Activated CD4-positive, alpha-beta T cell treated with anti-CD3 and anti-CD28 coated beads, Interleukin-2, amount 10 ng/mL, durations not matched to agents 7 days and 5 days (primary cell): ENCODE measurements at regions not wholly inside any gene's neighbourhood (a gene's known extent, or its start where the extent isn't known, plus 50 kb on each side); places are given as distances from the start of the nearest gene placed in this dataset.

ENCODE experiments used
- CTCF ChIA-PET: fragments of 350-600 bp; sonication (Branson Sonifier 250); formaldehyde crosslinking; loops from one replicate; lab custom pipeline; 2021; ENCODE audit warnings: antibody characterized with exemption; lab: Charles Lee
- POLR2A ChIA-PET: fragments of 350-600 bp; sonication (Branson Sonifier 250); formaldehyde crosslinking; loops from one replicate; lab custom pipeline; 2021; ENCODE audit warnings: antibody characterized with exemption; lab: Charles Lee
- DNase-seq: peaks from one replicate; pipeline ENCODE4 v3.0.0-alpha.2; 2020
- H3K27ac Mint-ChIP-seq: one replicate; pipeline ENCODE4 v1.8.0; 2021; ENCODE audit warnings: mild to moderate bottlenecking, moderate library complexity, mixed read lengths
- H3K27me3 Mint-ChIP-seq: one replicate; pipeline ENCODE4 v1.8.0; 2021; ENCODE audit warnings: mixed read lengths
- H3K36me3 Mint-ChIP-seq: one replicate; pipeline ENCODE4 v1.8.0; 2021; ENCODE audit warnings: low read depth, mixed read lengths
- H3K4me1 Mint-ChIP-seq: one replicate; pipeline ENCODE4 v1.8.0; 2021; ENCODE audit warnings: mixed read lengths
- H3K4me3 Mint-ChIP-seq: one replicate; pipeline ENCODE4 v1.8.0; 2021; ENCODE audit warnings: mild to moderate bottlenecking, moderate library complexity, mixed read lengths
- H3K9me3 Mint-ChIP-seq: one replicate; pipeline ENCODE4 v1.8.0; 2021; ENCODE audit warnings: mixed read lengths

GRCh38 chr1:23613191-23614031, 54.1 kb upstream of the ID3 start:
- POLR2A ChIA-PET, result interaction anchor here (0.6 kb wide), 1 partner anchor 147 kb away, joined by 3 read pairs; no protein-coding TSS in a partner anchor
- H3K4me3 Mint-ChIP-seq, result peak overlapping the region; percentile 29
- peaks cover 5% of the 10 kb centered on the region for H3K36me3 Mint-ChIP-seq
- peak overlapping the region; percentile 96 for H3K27ac Mint-ChIP-seq
- no peaks in the 10 kb centered on the region for H3K27me3 Mint-ChIP-seq
- H3K9me3 Mint-ChIP-seq, result peaks cover under 1% of the 10 kb centered on the region
- CTCF ChIA-PET, result interaction anchor here (0.6 to 4.7 kb wide), 12 partner anchors 8 to 167 kb away, joined by 3 to 23 read pairs (median 3); no protein-coding TSS in a partner anchor
- peaks cover 76% of the 10 kb centered on the region for H3K4me1 Mint-ChIP-seq
- DNase-seq, result peak; percentile 73

GRCh38 chr1:23611601-23612327, 52.5 kb upstream of the ID3 start:
- H3K4me3 Mint-ChIP-seq, result peak overlapping the region; percentile 35
- peaks cover 70% of the 10 kb centered on the region for H3K4me1 Mint-ChIP-seq

GRCh38 chr1:23610677-23611076, 51.4 kb upstream of the ID3 start:
- Mint-ChIP-seq H3K27me3 (no peaks in the 10 kb centered on the region), H3K9me3 (no peaks in the 10 kb centered on the region), H3K4me1 (peaks cover 64% of the 10 kb centered on the region), H3K27ac (peak overlapping the region; percentile 14), H3K4me3 (no peak overlapping the region), H3K36me3 (no peaks in the 10 kb centered on the region)
- ChIA-PET POLR2A (interaction anchor here (1.1 kb wide), 1 partner anchor 10 kb away, joined by 5 read pairs; no protein-coding TSS in a partner anchor), CTCF (interaction anchor here (0.6 to 4.7 kb wide), 2 partner anchors 21 to 24 kb away, joined by 3 to 23 read pairs; no protein-coding TSS in a partner anchor)
- no peak for DNase-seq

More at GRCh38 chr1:23611601-23612327, 52.5 kb upstream of the ID3 start:
- peaks cover 3% of the 10 kb centered on the region for H3K36me3 Mint-ChIP-seq
- no peaks in the 10 kb centered on the region for H3K9me3 Mint-ChIP-seq
- peak overlapping the region; percentile 96 for H3K27ac Mint-ChIP-seq
- no peaks in the 10 kb centered on the region for H3K27me3 Mint-ChIP-seq
- peak; percentile 60 for DNase-seq
- ChIA-PET CTCF (interaction anchor here (0.6 to 4.7 kb wide), 8 partner anchors 9 to 34 kb away, joined by 3 to 23 read pairs (median 4); no protein-coding TSS in a partner anchor), POLR2A (interaction anchor here (1.1 kb wide), 1 partner anchor 11 kb away, joined by 5 read pairs; no protein-coding TSS in a partner anchor)

GRCh38 chr1:23609971-23610370, 50.7 kb upstream of the ID3 start:
- POLR2A ChIA-PET, result no interaction called here

More at GRCh38 chr1:23609971-23610370, 50.7 kb upstream of the ID3 start:
- no peaks in the 10 kb centered on the region for H3K27me3 Mint-ChIP-seq
- peaks cover 57% of the 10 kb centered on the region for H3K4me1 Mint-ChIP-seq
- no peak overlapping the region for H3K27ac Mint-ChIP-seq
- no peak for DNase-seq
- no peak overlapping the region for H3K4me3 Mint-ChIP-seq
- H3K9me3 Mint-ChIP-seq, result no peaks in the 10 kb centered on the region
- H3K36me3 Mint-ChIP-seq, result no peaks in the 10 kb centered on the region
- CTCF ChIA-PET, result interaction anchor here (0.6 to 4.7 kb wide), 4 partner anchors 9 to 70 kb away, joined by 3 to 23 read pairs (median 3); no protein-coding TSS in a partner anchor
